ENCODE measurements at regions not wholly inside any gene's neighbourhood (a gene's known extent, or its start where the extent isn't known, plus 50 kb on each side); places are given as distances from the start of the nearest gene placed in this dataset.
"Not testable (repeated sequence)": the region's sequence is repeated elsewhere in the genome, so short reads cannot be mapped to it uniquely, and the experiment has no call there.

DNA sequence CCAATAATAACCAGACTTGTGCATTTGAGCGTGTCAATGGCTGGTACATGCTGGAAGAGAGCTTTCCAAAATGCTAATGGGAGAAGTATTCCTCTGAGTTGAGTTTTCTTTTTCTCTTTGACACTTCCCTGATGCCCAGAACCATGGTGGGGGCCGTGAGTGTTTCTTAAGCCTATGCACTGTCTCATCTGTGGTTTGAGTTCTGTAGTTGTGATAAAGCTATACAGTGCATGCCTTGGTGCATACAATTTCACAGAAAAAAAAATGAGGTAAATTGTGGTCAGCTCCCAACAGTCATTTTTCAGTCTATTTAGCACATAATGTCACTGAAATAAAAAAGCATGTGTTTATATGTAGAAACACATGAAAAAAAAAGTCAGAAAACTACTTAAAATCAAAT, 204.8 kb downstream of the HDGFL1 start:
- no peak for DNase-seq
- H3K27ac Mint-ChIP-seq = no peak overlapping the region
- CTCF ChIA-PET = no interaction called here
- H3K4me1 Mint-ChIP-seq = no peaks in the 10 kb centered on the region
- no peaks in the 10 kb centered on the region for H3K36me3 Mint-ChIP-seq
- H3K27me3 Mint-ChIP-seq = no peaks in the 10 kb centered on the region
- no peak for ATAC-seq
- H3K9me3 Mint-ChIP-seq (ENCODE audit: low read depth) = peaks cover 10% of the 10 kb centered on the region
- H3K4me3 Mint-ChIP-seq = no peak overlapping the region

DNA sequence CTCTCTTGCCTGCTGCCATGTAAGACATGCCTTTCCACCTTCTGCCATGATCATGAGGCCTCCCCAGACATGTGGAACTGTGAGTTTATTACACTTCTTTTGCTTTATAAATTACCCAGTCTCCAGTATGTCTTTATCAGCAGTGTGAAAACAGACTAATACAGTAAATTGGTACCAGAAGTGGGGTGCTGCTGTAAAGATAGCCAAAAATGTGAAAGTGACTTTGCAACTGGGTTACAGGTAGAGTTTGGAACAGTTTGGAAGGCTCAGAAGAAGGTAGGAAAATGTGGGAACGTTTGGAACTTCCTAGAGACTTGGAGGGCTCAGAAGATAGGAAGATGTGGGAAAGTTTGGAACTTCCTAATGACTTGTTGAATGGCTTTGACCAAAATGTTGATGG, 209.1 kb downstream of the HDGFL1 start:
- H3K27ac Mint-ChIP-seq, H3K27me3 Mint-ChIP-seq, H3K36me3 Mint-ChIP-seq, H3K4me1 Mint-ChIP-seq, DNase-seq, H3K4me3 Mint-ChIP-seq, ATAC-seq, CTCF ChIA-PET: not testable (repeated sequence)
- peaks cover 15% of the 10 kb centered on the region for H3K9me3 Mint-ChIP-seq (ENCODE audit: low read depth)

DNA sequence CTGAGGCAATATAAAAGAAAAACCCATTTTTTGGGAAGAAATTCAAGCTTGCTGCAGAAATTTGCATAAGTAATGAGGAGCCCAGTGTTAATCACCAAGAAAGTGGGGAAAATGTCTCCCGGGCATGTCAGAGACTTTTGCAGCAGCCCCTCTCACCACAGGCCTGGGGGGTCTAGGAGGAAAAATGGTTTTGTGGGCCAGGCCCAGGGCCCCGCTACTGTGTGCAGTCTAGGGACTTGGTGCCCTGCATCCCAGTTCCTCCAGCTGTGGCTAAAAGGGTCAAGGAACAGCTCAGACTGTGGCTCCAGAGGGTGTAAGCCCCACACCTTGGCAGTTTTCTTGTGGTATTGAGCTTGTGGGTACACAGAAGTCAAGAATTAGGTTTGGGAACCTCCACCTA, 209.7 kb downstream of the HDGFL1 start:
- Mint-ChIP-seq H3K9me3 (ENCODE audit: low read depth) (peaks cover 15% of the 10 kb centered on the region), H3K4me1 (no peaks in the 10 kb centered on the region), H3K4me3 (no peak overlapping the region), H3K27ac (no peak overlapping the region), H3K36me3 (no peaks in the 10 kb centered on the region), H3K27me3 (no peaks in the 10 kb centered on the region)
- CTCF ChIA-PET = no interaction called here
- ATAC-seq (no peak), DNase-seq (no peak)

DNA sequence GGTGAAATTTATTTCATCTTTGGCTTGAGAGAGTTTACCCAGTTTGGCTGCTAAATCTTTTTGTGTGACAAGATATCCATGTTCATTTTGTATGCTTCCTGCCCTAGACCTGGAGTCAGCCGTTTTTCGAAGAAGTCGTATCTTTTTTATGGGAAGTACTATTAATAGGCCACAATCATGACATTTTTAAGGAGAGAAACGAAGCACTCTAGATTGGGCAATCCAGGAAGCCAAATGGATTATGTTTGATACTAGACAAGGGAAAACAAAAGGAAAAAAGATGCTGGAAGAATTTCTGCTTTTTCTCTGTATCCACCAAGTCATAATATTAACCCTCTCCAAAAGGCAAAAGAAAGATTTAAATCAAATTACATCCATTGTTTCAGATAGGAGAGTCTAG, 214.6 kb downstream of the HDGFL1 start:
- H3K36me3 Mint-ChIP-seq = no peaks in the 10 kb centered on the region
- H3K4me3 Mint-ChIP-seq = no peak overlapping the region
- CTCF ChIA-PET = interaction anchor here (0.6 kb wide), 1 partner anchor 819 kb away, joined by 3 read pairs; no protein-coding TSS in a partner anchor
- H3K27ac Mint-ChIP-seq = no peak overlapping the region
- ATAC-seq (no peak), DNase-seq (no peak)
- peaks cover 7% of the 10 kb centered on the region for H3K9me3 Mint-ChIP-seq (ENCODE audit: low read depth)
- no peaks in the 10 kb centered on the region for H3K27me3 Mint-ChIP-seq
- no peaks in the 10 kb centered on the region for H3K4me1 Mint-ChIP-seq

DNA sequence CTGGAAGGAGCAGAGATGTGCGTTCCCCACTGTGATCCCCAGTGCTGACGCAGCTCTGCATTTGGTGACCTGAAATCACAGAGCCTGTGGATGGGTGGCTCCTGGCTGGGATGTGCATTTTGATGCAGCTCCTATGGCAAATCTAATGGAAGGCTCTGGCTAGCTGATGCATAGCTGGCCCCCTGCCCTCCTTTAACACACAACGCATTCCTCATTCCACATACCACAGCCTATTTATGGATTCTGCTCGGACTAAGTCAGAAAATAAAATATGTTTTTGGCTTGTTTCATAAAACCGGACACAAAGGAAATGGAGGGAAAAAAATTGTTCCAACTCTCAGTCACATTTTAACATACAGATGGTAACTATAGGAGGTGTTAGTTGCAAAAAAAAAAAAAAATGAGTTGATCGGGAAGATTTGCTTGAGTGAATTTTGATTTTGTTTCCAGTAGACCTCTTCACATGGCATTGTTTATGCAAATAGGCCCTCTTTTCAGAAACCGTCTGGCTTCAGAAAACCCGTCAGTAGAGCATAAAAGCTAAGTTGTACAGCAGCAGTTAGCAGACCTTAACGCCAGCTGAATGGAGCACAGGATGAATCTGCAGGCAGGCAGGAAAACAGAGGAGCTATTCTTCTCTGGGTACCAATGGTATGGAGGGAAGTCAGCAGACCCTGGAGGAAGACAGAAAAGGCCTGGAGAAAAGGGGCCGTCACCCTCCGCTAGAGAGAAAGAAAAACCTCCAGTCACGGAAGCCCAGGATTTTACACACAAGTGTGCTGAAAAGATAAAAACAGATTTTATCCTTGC, 215.4 kb downstream of the HDGFL1 start:
- CTCF ChIA-PET = interaction anchor here (0.6 kb wide), 1 partner anchor 818 kb away, joined by 3 read pairs; no protein-coding TSS in a partner anchor

DNA sequence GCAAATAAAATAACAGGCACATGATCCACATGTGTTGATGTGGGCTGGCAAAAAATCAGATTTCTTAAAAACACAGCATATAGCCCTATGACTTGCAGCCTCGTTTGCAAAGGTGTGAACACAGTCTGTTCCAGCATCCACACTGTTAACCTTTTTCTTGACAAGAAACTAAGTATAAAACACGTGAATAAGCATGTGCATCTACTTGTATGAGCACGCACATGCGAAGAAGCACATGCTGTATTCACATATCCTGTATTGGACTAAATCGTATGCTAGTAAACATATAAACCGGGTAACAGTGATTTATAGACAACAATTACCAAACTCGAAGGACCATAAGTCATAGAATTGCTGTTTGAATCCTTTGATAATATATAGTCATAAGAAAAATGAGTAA, 218.7 kb downstream of the HDGFL1 start:
- CTCF ChIA-PET = no interaction called here
- ATAC-seq = no peak
- no peak for DNase-seq
- H3K27ac Mint-ChIP-seq = no peak overlapping the region
- peaks cover 2% of the 10 kb centered on the region for H3K9me3 Mint-ChIP-seq (ENCODE audit: low read depth)
- no peaks in the 10 kb centered on the region for H3K4me1 Mint-ChIP-seq
- H3K27me3 Mint-ChIP-seq = no peaks in the 10 kb centered on the region
- H3K4me3 Mint-ChIP-seq = no peak overlapping the region
- no peaks in the 10 kb centered on the region for H3K36me3 Mint-ChIP-seq

More for the DNA sequence above, 215.4 kb downstream of the HDGFL1 start:
- peaks cover 6% of the 10 kb centered on the region for H3K9me3 Mint-ChIP-seq (ENCODE audit: low read depth)
- no peaks in the 10 kb centered on the region for H3K27me3 Mint-ChIP-seq
- no peak overlapping the region for H3K4me3 Mint-ChIP-seq
- no peak for ATAC-seq
- H3K27ac Mint-ChIP-seq = no peak overlapping the region
- no peaks in the 10 kb centered on the region for H3K4me1 Mint-ChIP-seq
- no peaks in the 10 kb centered on the region for H3K36me3 Mint-ChIP-seq
- no peak for DNase-seq

DNA sequence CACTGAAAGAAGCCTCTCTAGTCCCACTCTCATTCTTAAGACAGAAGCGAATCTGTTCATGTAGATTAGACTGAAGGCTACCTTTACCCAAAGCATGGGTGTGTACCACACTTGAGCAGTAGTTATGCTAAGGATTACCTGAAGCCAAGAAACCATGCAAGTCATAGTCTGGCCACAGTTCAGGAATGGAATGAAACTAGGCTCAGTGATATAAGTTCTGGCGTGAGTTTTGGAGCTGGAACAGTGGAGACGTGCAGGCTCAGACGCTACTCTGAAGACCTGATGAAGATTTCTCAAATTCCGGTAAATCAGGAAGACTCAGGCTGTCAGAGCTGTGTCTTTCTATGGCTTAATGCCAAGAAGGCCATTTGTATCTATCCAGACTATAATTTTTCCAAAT, 219.9 kb downstream of the HDGFL1 start:
- CTCF ChIA-PET = no interaction called here
- peaks cover 5% of the 10 kb centered on the region for H3K9me3 Mint-ChIP-seq (ENCODE audit: low read depth)
- no peak overlapping the region for H3K27ac Mint-ChIP-seq
- ATAC-seq (no peak), DNase-seq (no peak)
- H3K36me3 Mint-ChIP-seq = no peaks in the 10 kb centered on the region
- no peaks in the 10 kb centered on the region for H3K4me1 Mint-ChIP-seq
- no peaks in the 10 kb centered on the region for H3K27me3 Mint-ChIP-seq
- H3K4me3 Mint-ChIP-seq = no peak overlapping the region

DNA sequence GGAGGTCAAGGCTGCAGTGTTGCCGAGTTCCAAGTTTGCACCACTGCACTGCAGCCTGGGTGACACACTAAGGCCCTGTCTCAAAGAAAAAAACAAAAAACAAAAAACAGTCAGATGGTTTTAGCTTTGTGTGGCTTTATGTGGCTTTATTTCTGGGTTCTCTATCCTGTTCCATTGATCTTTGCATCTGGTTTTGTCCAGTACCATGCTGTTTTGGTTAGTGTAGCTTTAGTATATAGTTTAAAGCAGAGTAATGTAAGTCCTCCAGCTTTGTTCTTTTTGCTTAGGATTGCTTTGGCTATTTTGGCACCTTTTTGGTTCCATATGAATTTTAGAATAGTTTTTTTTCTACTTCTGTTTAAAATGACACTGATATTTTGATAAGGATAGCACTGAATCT, 225.5 kb downstream of the HDGFL1 start:
- no peaks in the 10 kb centered on the region for H3K4me1 Mint-ChIP-seq
- no peak for DNase-seq
- H3K4me3 Mint-ChIP-seq = no peak overlapping the region
- ATAC-seq = no peak
- no peaks in the 10 kb centered on the region for H3K36me3 Mint-ChIP-seq
- peaks cover 10% of the 10 kb centered on the region for H3K9me3 Mint-ChIP-seq (ENCODE audit: low read depth)
- H3K27ac Mint-ChIP-seq = no peak overlapping the region
- H3K27me3 Mint-ChIP-seq = no peaks in the 10 kb centered on the region
- CTCF ChIA-PET = no interaction called here

DNA sequence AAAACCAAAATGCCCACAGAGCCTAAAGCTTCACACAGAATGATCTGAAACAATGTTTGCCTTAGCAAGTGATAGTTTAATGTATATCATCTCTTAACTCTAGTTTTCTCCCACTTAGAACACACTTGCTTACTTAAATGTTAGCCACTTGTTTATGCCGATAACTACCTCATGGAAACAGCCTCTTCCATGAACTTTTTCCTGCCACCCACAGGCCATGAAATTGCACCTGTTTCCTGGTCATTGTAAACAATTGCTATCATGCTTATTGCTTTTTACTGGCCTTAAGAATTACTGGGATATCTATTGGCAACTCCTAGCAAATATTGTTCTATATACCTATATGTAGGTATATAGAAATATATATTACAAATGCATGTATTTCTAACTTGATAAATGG, 231.1 kb downstream of the HDGFL1 start:
- H3K27me3 Mint-ChIP-seq = no peaks in the 10 kb centered on the region
- CTCF ChIA-PET = no interaction called here
- no peak for ATAC-seq

DNA sequence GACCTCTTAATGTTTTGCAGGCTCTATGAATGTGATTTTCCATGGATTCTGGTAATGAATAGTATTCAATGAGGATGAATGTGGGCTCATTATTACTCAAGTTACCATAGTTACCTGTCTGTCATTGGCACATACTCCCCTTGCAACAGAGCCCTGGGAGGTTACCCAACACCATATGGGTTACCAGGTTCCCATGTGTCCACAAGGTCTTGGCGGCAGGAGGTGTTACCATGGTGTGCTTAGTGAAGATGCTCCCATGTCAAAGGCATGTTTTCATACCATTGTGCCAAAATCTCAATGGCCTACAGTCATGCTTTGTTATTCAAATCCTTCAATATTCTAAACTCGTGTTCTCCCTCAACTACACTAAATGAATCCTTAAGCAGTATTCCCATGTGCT, 232.5 kb downstream of the HDGFL1 start:
- H3K4me3 Mint-ChIP-seq = no peak overlapping the region

More for the DNA sequence above, 231.1 kb downstream of the HDGFL1 start:
- DNase-seq = no peak
- H3K4me3 Mint-ChIP-seq = no peak overlapping the region
- H3K9me3 Mint-ChIP-seq (ENCODE audit: low read depth) = peaks cover 12% of the 10 kb centered on the region
- H3K27ac Mint-ChIP-seq = no peak overlapping the region
- H3K36me3 Mint-ChIP-seq = no peaks in the 10 kb centered on the region
- H3K4me1 Mint-ChIP-seq = no peaks in the 10 kb centered on the region

DNA sequence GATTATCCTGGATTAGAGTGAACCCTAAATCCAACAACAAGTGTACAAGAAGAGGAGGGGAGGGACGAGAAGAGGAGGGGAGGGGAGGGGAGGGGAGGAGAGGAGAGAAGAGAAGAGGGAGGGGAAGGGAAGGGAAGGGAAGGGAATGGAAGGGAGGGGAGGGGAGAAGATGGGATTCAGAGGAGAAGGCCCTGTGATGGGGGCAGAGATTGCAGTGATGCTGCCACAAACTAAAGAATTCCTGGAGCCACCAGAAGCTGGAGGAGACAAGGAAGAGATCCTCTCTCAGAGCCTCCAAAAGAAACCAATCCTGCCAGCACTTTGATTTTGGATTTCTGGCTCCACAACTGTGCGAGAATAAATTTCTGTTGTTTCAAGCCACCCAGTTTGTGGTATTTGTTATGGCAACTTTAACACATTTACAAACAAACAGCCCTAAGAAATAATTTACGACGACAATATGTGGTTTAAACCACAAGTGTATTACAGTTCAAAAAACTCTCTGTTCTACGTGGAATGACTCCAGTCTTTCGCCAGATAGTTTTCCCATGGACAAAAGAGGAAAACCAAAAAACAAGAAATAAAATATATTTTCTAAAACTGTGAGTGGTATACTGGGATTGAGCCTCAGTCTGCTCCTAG, 235.4 kb downstream of the HDGFL1 start:
- DNase-seq (no peak), ATAC-seq (no peak)
- Mint-ChIP-seq H3K4me1 (no peaks in the 10 kb centered on the region), H3K36me3 (no peaks in the 10 kb centered on the region), H3K9me3 (ENCODE audit: low read depth) (peaks cover 11% of the 10 kb centered on the region), H3K27ac (no peak overlapping the region), H3K4me3 (no peak overlapping the region), H3K27me3 (no peaks in the 10 kb centered on the region)
- CTCF ChIA-PET = no interaction called here

More for the DNA sequence above, 232.5 kb downstream of the HDGFL1 start:
- Mint-ChIP-seq H3K27me3 (no peaks in the 10 kb centered on the region), H3K36me3 (no peaks in the 10 kb centered on the region), H3K9me3 (ENCODE audit: low read depth) (peaks cover 5% of the 10 kb centered on the region), H3K27ac (no peak overlapping the region), H3K4me1 (no peaks in the 10 kb centered on the region)
- CTCF ChIA-PET = no interaction called here
- DNase-seq (no peak), ATAC-seq (no peak)

DNA sequence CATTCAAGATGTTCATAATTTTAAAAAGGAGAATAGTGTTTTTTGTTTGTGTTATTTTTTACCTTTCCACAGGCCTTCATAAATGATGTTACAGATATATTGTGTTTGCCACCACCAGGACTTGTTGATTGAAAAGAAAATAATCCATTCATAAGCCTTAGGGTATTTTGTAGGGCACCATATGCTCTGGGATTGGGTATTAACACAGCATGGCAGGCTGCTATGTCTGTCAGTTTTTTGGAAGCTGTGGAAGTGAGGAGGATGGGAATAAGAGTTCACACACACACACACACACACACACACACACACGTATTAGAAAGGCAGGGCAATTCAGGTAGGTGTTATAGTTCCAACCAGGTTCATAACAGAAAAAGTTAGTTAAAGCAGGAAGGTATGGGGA, 237.9 kb downstream of the HDGFL1 start:
- CTCF ChIA-PET = no interaction called here
- ATAC-seq = no peak

DNA sequence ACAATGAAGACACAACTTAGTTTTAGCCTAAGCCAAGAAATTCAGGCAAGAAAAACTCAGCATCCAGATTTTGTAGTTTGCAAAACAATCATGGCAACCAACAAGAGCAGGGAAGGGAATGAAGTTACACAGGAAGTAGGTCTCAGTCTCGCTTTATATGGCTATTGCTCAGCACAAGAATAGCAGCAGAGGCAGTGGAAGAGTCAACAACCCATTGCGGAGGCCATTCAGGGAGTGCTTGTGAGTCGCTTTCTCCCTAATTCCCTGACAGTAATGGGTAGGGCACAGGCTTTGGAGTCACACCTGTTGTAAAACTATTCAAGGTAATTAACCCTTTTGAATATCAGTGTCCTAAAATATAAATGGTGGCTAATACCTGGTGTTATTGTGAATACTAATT, 238.5 kb downstream of the HDGFL1 start:
- H3K36me3 Mint-ChIP-seq = no peaks in the 10 kb centered on the region
- no peaks in the 10 kb centered on the region for H3K4me1 Mint-ChIP-seq
- no peak for DNase-seq
- H3K27ac Mint-ChIP-seq = no peak overlapping the region
- peaks cover 17% of the 10 kb centered on the region for H3K9me3 Mint-ChIP-seq (ENCODE audit: low read depth)
- H3K4me3 Mint-ChIP-seq = no peak overlapping the region
- ATAC-seq = no peak
- no peaks in the 10 kb centered on the region for H3K27me3 Mint-ChIP-seq
- CTCF ChIA-PET = no interaction called here

More for the DNA sequence above, 237.9 kb downstream of the HDGFL1 start:
- Mint-ChIP-seq H3K4me3 (no peak overlapping the region), H3K9me3 (ENCODE audit: low read depth) (peaks cover 19% of the 10 kb centered on the region), H3K36me3 (no peaks in the 10 kb centered on the region), H3K27me3 (no peaks in the 10 kb centered on the region), H3K27ac (no peak overlapping the region), H3K4me1 (no peaks in the 10 kb centered on the region)
- DNase-seq = no peak

DNA sequence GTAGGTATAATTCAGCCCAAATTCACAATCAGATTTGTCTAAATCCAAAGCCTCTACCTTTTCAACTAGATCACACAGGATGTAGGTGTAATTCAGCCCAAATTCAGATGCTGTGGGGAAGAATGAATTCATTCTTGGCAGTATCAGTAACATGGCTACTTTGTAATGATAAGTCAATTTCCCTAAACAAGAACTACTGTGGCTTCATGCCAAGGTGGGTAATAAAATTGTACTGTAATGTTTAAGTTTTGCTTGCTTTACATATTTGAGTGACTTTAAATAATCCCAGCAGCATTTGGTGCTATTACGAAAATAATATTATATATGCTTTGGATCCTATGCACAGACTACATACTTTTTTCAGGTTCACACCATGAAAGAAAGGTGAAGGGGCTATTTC, 239.1 kb downstream of the HDGFL1 start:
- Mint-ChIP-seq H3K9me3 (ENCODE audit: low read depth) (peaks cover 16% of the 10 kb centered on the region), H3K4me1 (no peaks in the 10 kb centered on the region), H3K27me3 (no peaks in the 10 kb centered on the region), H3K36me3 (no peaks in the 10 kb centered on the region), H3K27ac (no peak overlapping the region), H3K4me3 (no peak overlapping the region)
- no peak for ATAC-seq
- no peak for DNase-seq
- CTCF ChIA-PET = no interaction called here

All from activated CD8-positive, alpha-beta memory T cell treated with anti-CD3 and anti-CD28 coated beads, Interleukin-2, amount 10 ng/mL, durations not matched to agents 7 days and 5 days (primary cell).